SU-DHL-6 (cell line): ENCODE measurements at regions not wholly inside any gene's neighbourhood (a gene's known extent, or its start where the extent isn't known, plus 50 kb on each side); places are given as distances from the start of the nearest gene placed in this dataset.

Source experiments
- EZH2phosphoT487 ChIP-seq: fragments of 200-600 bp; sonication (generic), shearing (Covaris generic); conservative IDR thresholded peaks from 2 replicates; pipeline ENCODE4 v1.6.1; 2018; ENCODE audit warnings: mild to moderate bottlenecking, antibody characterized with exemption, low read length, moderate library complexity, mixed read lengths
- TF ChIP-seq, protein P1 (sequence below): fragments of 200-600 bp; sonication (generic); IDR thresholded peaks from one replicate; pipeline ENCODE4 v1.5.1; 2017; ENCODE audit warnings: antibody characterized with exemption, mild to moderate bottlenecking, low read length, moderate library complexity; ENCODE audit not compliant: insufficient read depth, poor library complexity, severe bottlenecking

DNA sequence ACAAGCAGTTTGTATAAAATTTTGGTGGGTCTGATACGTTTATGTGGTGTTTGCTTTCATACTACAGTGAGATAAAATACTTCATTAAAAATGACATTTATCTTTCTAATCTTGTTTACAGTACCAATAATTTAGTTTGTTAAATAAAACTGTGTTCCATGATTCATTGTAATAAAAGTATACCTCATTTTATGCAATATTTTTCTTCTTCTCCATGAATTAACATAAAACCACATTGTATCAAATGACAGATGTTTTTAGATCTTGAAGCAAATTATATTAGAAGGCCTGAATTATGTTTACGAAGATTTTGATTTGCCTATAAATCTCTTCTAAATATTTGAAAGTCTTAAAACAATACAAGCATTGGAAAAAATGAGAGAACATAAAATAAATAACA, 1443.0 kb upstream of the CDH6 start:
- TF ChIP-seq, protein P1, sequence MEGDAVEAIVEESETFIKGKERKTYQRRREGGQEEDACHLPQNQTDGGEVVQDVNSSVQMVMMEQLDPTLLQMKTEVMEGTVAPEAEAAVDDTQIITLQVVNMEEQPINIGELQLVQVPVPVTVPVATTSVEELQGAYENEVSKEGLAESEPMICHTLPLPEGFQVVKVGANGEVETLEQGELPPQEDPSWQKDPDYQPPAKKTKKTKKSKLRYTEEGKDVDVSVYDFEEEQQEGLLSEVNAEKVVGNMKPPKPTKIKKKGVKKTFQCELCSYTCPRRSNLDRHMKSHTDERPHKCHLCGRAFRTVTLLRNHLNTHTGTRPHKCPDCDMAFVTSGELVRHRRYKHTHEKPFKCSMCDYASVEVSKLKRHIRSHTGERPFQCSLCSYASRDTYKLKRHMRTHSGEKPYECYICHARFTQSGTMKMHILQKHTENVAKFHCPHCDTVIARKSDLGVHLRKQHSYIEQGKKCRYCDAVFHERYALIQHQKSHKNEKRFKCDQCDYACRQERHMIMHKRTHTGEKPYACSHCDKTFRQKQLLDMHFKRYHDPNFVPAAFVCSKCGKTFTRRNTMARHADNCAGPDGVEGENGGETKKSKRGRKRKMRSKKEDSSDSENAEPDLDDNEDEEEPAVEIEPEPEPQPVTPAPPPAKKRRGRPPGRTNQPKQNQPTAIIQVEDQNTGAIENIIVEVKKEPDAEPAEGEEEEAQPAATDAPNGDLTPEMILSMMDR: no peak
- TF ChIP-seq EZH2phosphoT487: no peak
